Gastrocnemius medialis (tissue), 4 donors: ENCODE measurements at regions not wholly inside any gene's neighbourhood (a gene's known extent, or its start where the extent isn't known, plus 50 kb on each side); places are given as distances from the start of the nearest gene placed in this dataset.

Source experiments
- ATAC-seq, 2 donors: fragments of 150-250 bp; one replicate each; pipeline ENCODE4 v1.9.1; 2016
- DNase-seq, 2 donors: peaks; one replicate each; pipeline ENCODE4 v3.0.0-alpha.2; 2019
- H3K27ac ChIP-seq, 4 donors: fragments of 200-600 bp; sonication (generic); 1 replicate in 1 of 4; 2 replicates in 3 of 4; pipeline ENCODE4 v1.5.1; 2016 to 2018; ENCODE audit warnings: mild to moderate bottlenecking in 2 of 4, moderate library complexity in 1 of 4
- H3K27me3 ChIP-seq, 3 donors: fragments of 200-600 bp; sonication (generic) in 2 of 3; 1 replicate in 1 of 3; 2 replicates in 2 of 3; pipeline versions ENCODE4 v1.5.1 to v1.6.0; 2016 to 2019; ENCODE audit warnings: mild to moderate bottlenecking in 1 of 3, moderate library complexity in 1 of 3
- H3K36me3 ChIP-seq, 2 donors: fragments of 200-600 bp; sonication (generic) in 1 of 2; one replicate each; pipeline ENCODE4 v1.5.1; 2017 to 2018
- H3K4me1 ChIP-seq, 2 donors: fragments of 200-600 bp; sonication (generic) in 1 of 2; one replicate each; pipeline ENCODE4 v1.5.1; 2016 to 2017; ENCODE audit warnings: mild to moderate bottlenecking in 2 of 2
- H3K4me3 ChIP-seq, 4 donors: fragments of 200-600 bp; sonication (generic) in 3 of 4; 1 replicate in 1 of 4; 2 replicates in 3 of 4; pipeline ENCODE4 v1.5.1; 2016 to 2019; ENCODE audit warnings: mild to moderate bottlenecking in 2 of 4
- H3K9me3 ChIP-seq, 3 donors: fragments of 200-600 bp; sonication (generic) in 2 of 3; 1 replicate in 1 of 3; 2 replicates in 2 of 3; pipeline ENCODE4 v1.5.1; 2016 to 2019
- POLR2A ChIP-seq, 2 donors: fragments of 450-650 bp; IDR thresholded peaks; one replicate each; pipeline ENCODE4 v1.6.1; 2017; ENCODE audit warnings: antibody characterized with exemption in 2 of 2, mild to moderate bottlenecking in 2 of 2, moderate library complexity in 2 of 2
- in situ Hi-C, 4 donors: fragments of 200-750 bp; cut with MboI; loops; one replicate each; pipeline versions ENCODE4 v1.15.0 to v1.8.0; 2017; ENCODE audit warnings: low sequenced_read_pairs in 4 of 4
- intact Hi-C: fragments of 100-400 bp; cut with DNase I; formaldehyde crosslinking; loops from one replicate; pipeline ENCODE4 v1.15.1; 2023; ENCODE audit warnings: low total_unique reads
- TF ChIP-seq, protein P1 (sequence below), 5 experiments: fragments of 450-650 bp in 3 of 5; fragments of 200-600 bp in 2 of 5; sonication (generic) in 2 of 5; IDR thresholded peaks in 4 of 5; conservative IDR thresholded peaks in 1 of 5; 1 replicate in 4 of 5; 2 replicates in 1 of 5; pipeline ENCODE4 v1.5.1; 2016 to 2019; ENCODE audit warnings: antibody characterized with exemption in 5 of 5, mild to moderate bottlenecking in 3 of 5, moderate library complexity in 3 of 5

DNA sequence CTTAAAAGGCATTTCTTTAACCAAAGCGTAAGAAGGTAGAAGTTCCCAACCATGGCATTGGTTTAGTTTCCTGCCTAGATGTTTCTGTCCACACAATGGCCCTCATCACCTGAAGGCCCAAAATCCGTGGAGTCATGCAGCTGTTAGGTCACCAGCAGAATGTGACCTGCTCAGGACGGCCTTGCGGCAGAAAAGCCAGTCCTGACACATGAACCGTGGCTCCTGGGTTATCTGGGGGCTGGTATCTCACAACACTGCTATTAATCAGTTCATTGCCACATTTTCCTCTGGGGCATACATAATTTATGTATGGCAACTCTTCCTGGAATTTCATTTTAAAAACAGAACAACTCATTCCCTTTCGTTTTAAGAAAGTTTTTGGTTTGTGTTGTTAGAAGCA is 278.4 kb downstream of the ATPSCKMT start:
- Histone ChIP-seq H3K4me3 (no peak overlapping the region), H3K4me1 (no peaks in the 10 kb centered on the region), H3K27ac (no peak overlapping the region), H3K36me3 (no peaks in the 10 kb centered on the region), H3K27me3 (no peaks in the 10 kb centered on the region), H3K9me3 (no peaks in the 10 kb centered on the region)
- no peak for DNase-seq
- in situ Hi-C loops (no loop called here), intact Hi-C loops (no loop called here)
- ATAC-seq: no peak
- TF ChIP-seq POLR2A (IDR thresholded peaks at IDR 0.05): no peak
- TF ChIP-seq, protein P1, sequence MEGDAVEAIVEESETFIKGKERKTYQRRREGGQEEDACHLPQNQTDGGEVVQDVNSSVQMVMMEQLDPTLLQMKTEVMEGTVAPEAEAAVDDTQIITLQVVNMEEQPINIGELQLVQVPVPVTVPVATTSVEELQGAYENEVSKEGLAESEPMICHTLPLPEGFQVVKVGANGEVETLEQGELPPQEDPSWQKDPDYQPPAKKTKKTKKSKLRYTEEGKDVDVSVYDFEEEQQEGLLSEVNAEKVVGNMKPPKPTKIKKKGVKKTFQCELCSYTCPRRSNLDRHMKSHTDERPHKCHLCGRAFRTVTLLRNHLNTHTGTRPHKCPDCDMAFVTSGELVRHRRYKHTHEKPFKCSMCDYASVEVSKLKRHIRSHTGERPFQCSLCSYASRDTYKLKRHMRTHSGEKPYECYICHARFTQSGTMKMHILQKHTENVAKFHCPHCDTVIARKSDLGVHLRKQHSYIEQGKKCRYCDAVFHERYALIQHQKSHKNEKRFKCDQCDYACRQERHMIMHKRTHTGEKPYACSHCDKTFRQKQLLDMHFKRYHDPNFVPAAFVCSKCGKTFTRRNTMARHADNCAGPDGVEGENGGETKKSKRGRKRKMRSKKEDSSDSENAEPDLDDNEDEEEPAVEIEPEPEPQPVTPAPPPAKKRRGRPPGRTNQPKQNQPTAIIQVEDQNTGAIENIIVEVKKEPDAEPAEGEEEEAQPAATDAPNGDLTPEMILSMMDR (IDR thresholded peaks at IDR 0.05 in 4 of 5, conservative IDR thresholded peaks at IDR 0.05 in 1 of 5): no peak

DNA sequence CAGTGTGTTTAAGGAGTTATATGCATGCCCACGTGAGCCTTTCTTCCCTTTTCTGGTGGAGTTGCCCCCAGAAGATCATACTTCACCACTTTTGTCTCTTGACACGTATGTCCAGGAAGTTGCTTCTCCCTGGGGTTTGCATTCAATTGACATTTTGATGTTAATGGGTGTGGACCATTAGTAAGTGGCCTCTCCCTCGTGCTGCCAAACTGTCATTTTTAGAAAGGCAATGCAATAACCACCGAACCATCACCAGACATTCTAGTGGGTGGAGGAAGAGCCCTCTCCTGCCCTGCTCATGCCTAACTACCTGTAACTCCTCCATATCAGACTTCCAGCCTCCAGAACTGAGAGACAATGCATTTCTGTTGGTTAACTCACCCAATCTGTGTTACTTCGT is 290.8 kb downstream of the ATPSCKMT start:
- DNase-seq: no peak

DNA sequence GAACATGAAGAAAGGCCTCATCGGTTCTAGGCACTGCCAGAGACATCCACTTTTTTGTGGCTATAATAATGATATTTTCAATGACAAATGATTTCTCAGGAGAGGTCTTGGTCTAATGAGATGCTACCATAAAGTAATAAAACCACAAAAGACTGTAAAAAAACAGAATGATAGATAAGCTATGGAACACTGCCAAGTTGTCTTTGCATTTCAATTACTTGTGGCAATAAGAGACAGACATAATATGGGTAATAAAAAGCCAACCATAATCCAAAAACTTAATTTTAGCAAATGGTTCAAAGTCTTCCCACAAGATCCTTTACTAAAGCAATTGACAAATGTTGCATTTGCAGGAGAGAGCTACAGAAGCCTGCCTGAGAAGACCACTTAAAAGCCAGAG is 292.5 kb downstream of the ATPSCKMT start:
- in situ Hi-C loops (no loop called here), intact Hi-C loops (no loop called here)
- Histone ChIP-seq H3K4me3 (no peak overlapping the region), H3K9me3 (no peaks in the 10 kb centered on the region), H3K4me1 (no peaks in the 10 kb centered on the region), H3K27me3 (no peaks in the 10 kb centered on the region), H3K36me3 (no peaks in the 10 kb centered on the region), H3K27ac (no peak overlapping the region)
- DNase-seq: no peak
- TF ChIP-seq, protein P1 (IDR thresholded peaks at IDR 0.05 in 4 of 5, conservative IDR thresholded peaks at IDR 0.05 in 1 of 5): no peak
- no peak for TF ChIP-seq POLR2A (IDR thresholded peaks at IDR 0.05)
- ATAC-seq: no peak

More for the DNA sequence above, 290.8 kb downstream of the ATPSCKMT start:
- no peaks in the 10 kb centered on the region for H3K4me1 ChIP-seq
- no peak overlapping the region for H3K27ac ChIP-seq
- no peaks in the 10 kb centered on the region for H3K9me3 ChIP-seq
- no peak for ATAC-seq
- H3K36me3 ChIP-seq: no peaks in the 10 kb centered on the region
- intact Hi-C loops (no loop called here), in situ Hi-C loops (no loop called here)
- H3K4me3 ChIP-seq: no peak overlapping the region
- H3K27me3 ChIP-seq: no peaks in the 10 kb centered on the region
- no peak for TF ChIP-seq POLR2A (IDR thresholded peaks at IDR 0.05)
- TF ChIP-seq, protein P1 (IDR thresholded peaks at IDR 0.05 in 4 of 5, conservative IDR thresholded peaks at IDR 0.05 in 1 of 5): no peak

DNA sequence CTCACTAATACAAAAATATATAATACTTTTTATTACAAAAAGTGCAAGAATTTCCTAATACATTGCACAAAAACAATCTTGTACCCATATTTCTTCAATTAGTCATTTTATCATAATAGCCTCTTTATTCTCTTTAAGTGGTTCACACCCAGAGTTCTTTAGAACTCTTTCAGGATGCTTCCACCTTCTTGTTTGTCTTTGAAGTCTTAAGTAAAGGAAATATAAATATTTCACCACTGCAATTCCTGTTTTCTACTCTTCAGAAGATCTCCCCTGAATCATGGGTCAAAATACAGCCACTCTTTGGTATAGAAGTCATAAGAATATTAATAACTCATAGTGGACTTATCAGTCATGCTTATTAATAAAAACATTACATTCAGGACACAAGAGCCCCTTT is 293.0 kb downstream of the ATPSCKMT start:
- ATAC-seq (no peak), DNase-seq (no peak)
- Histone ChIP-seq H3K4me1 (no peaks in the 10 kb centered on the region), H3K36me3 (no peaks in the 10 kb centered on the region), H3K4me3 (no peak overlapping the region), H3K27me3 (no peaks in the 10 kb centered on the region), H3K27ac (no peak overlapping the region), H3K9me3 (no peaks in the 10 kb centered on the region)
- intact Hi-C loops (no loop called here), in situ Hi-C loops (no loop called here)
- TF ChIP-seq, protein P1 (IDR thresholded peaks at IDR 0.05 in 4 of 5, conservative IDR thresholded peaks at IDR 0.05 in 1 of 5): no peak
- no peak for TF ChIP-seq POLR2A (IDR thresholded peaks at IDR 0.05)

DNA sequence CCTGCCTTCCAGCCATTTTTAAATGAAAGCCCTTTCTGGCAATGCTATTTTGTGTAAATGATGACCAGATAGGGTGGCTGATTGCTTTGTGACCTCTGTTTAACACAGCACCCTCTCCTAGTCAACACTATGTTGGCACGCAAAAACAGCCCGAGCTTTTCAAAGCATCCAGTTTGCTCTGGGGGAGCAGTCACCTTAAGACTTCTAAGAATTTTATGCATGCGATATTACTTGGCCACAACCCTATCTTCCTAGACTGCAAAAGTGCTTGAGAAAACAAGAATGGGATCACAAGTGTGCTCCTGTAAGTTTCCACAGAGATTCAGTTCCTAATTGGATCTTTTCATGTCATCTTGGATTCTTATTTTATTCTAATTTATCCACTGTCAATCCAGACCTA is 294.1 kb downstream of the ATPSCKMT start:
- Histone ChIP-seq H3K4me3 (no peak overlapping the region), H3K4me1 (no peaks in the 10 kb centered on the region), H3K27me3 (no peaks in the 10 kb centered on the region), H3K36me3 (no peaks in the 10 kb centered on the region), H3K27ac (no peak overlapping the region), H3K9me3 (no peaks in the 10 kb centered on the region)
- ATAC-seq (no peak), DNase-seq (no peak)
- intact Hi-C loops (no loop called here), in situ Hi-C loops (no loop called here)
- TF ChIP-seq POLR2A (IDR thresholded peaks at IDR 0.05): no peak
- TF ChIP-seq, protein P1 (IDR thresholded peaks at IDR 0.05 in 4 of 5, conservative IDR thresholded peaks at IDR 0.05 in 1 of 5): no peak
